ENCODE measurements at regions not wholly inside any gene's neighbourhood (a gene's known extent, or its start where the extent isn't known, plus 50 kb on each side); places are given as distances from the start of the nearest gene placed in this dataset.

GRCh38 chr18:64518191-64518590 is 369.3 kb upstream of the LINC00305 start:
- TF ChIP-seq CTCF (conservative IDR thresholded peaks at IDR 0.05; ENCODE audit: low read depth, low read length) = no peak
- no peak for TF ChIP-seq EZH2 (IDR thresholded peaks at IDR 0.05; ENCODE audit: low read length, unreplicated experiment)
- TF ChIP-seq EZH2phosphoT487 (IDR thresholded peaks at IDR 0.05; ENCODE audit: borderline replicate concordance, low read length) = no peak

Data from PC-3 (cell line).